HG02884 (cell line): ENCODE measurements at regions not wholly inside any gene's neighbourhood (a gene's known extent, or its start where the extent isn't known, plus 50 kb on each side); places are given as distances from the start of the nearest gene placed in this dataset.

Experiments
- ATAC-seq: cut with Tn5 transposase; IDR thresholded peaks from one replicate; pipeline ENCODE4 v1.9.1; 2021; ENCODE audit warnings: mild to moderate bottlenecking, moderate library complexity; ENCODE audit not compliant: unreplicated experiment

DNA sequence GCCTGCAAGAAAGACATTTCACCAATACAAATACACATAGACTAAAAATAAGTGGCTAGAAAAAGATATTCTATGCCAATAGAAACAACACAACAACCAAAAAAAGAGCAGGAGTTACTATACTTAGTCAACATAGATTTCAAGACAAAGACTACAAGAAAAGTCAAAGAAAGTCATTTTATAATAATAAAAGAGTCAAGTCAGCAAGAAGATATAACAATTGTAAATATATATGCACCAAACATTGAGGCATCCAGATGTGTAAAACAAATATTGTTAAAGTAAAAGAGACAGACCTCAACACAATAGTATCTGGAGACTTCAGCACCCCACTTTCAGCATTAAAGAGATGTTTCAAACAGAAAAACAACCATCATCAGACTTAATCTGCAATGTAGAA, 104.6 kb downstream of the AMY1C start:
- ATAC-seq = no peak

DNA sequence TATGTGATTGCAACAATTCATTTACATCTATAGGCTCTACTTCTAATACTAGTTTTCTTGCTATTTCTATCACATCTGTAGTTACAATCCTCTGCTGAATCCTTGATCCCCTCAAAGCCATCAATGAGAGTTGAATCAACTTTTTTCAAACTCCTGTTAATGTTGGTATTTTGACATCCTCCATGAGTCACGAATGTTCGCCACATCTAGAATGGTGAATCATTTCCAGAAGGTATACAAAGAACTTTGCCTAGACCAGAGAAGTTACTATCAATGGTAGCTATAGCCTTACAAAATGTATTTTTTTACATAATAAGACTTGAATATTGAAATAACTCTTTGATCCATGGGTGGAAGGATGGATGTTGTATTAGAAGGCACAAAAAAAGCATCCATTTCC, 110.0 kb downstream of the AMY1C start:
- no peak for ATAC-seq

DNA sequence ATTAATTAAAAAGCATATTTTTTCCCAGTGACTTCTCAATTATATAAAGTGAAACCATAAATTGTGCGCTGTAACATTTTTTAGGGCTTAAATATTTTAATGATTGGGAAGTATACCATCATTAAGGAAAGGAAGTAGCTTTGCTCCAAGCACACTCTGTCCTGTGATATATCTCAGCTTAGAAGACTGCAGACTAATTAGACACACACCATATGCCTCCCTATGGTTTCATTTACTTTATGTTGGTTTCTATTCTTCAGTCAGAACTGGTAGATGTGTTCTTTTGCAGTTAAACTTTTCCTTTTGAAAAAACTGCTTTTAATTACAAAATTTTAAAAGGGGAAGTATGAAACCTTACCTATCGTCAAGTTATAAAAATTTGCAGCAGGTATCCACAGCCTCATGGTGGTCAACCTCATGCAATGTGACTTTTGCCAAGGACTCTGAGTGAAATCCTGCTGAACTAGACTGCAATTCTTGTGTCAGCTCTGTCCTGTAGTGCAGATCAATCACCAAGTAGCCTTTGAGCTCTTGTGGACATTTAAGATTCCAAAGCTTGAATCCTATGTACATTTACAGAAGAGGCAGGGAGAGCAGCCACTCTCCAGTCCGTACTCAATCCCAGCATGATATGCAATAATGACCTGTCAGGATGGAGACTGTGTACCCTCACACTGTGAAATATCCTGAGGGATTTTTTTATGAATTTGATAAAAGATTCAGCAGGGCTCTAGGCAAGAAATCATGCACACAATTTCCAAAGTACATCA, 149.1 kb downstream of the AMY1C start:
- no peak for ATAC-seq

DNA sequence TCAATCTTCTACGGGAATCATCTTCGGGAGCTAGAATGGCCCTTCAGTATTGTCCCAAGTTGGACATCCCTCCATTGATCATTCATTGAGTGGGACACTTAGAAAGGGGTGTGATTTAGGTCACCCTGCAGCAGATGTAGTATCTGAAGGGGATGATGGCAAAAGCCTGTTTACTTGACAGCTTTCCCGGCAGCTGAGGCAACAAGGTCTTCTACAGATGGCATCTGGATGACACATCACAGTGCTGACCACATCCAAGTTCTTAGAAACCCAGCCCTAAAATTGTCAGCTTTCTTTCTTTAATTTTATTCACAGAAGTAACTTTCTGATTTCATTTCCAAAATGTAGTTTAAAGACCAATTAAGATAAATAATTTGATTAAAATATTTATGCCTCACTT, 150.3 kb downstream of the AMY1C start:
- ATAC-seq = no peak

DNA sequence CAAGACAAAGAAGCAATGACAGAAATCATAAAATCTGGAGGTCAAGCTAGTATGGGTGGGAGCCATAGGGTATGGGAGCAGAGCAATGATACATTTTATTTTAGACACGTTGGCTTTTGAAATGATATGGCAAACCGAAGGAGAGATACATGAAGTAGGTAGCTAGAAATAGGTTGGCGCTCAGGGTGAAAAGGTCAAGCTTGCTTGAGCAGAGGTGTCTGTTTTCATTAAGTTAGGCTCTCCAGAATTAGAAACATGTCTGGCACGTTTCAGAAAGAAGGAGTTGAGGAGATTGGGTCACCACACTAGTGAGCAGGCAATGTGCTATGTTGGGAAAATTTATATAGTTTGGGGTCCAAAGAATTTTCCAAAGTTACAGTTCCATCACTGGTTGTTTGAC, 151.4 kb downstream of the AMY1C start:
- no peak for ATAC-seq

DNA sequence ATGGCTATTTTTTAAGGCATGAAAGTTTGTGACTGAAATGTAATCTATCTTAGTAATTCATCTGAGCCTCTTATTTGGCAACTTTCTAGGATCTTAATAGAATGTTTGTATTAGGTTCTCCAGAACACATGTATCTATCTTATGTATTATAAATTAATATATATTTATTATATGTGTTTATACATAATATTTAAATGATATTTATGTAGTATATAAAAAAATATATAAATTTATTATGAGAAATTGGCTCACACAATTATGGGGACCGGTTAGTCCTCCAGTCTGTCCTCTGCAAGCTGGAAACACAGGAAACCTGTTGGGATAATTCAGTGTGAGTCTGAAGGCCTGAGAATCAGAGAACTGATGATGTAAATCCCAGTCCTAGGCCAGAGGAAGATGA, 155.7 kb downstream of the AMY1C start:
- no peak for ATAC-seq

DNA sequence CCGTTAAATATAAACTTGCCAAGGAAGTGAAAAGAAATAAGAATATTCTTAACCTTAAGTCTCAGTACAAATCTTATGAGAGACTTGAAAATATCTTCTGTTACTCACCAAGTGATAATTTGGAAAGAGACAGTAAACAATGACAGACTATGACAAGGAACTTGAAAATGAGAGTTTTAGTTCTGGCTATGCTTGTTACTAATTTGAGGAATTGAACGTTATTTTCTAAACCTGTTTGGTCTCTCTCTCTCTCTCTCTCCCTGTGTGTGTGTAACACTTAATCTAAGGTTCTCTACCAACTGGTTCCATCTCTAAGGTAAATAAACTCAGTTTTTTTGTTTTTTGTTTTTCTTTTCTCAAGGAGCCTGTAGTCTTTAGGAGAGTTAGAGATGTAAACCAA, 161.8 kb downstream of the AMY1C start:
- ATAC-seq = peak; percentile 45

DNA sequence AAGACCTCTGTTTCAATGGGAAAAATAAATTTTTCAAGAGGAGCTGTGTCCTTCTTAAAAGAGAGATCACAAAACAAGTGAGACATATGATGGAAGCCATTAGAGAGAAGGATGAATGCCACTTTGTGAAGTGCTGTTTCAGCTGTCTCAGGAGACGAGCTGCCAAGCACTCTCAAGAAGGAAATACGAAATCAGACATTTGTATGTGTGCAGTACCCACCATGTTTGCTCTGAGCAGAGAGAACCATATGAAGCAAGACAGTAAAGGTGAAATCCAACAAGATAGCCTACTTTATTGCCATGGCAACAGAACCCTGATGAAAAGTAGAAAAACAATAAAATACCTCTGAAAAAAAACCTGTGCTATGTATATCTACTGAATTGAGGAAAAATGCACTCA, 168.1 kb downstream of the AMY1C start:
- ATAC-seq = no peak

DNA sequence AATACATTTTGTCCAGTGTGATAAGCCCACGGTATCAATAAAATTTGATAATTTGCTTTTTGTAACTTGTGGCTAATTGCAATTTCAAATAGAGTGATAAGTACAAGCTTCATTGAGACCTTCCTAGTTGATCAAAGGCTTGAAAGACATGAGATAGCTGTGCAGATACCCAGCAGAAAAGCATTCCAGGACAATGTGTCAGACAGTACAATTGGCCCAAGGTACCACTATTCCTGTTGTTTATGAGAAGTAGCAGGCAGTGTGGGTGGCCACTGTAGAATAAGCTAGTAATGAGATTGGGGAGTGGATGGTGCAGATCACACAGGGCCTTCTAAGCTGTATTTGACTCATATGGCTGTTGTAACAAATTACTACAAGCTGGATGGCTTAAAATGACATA, 182.2 kb downstream of the AMY1C start:
- no peak for ATAC-seq

DNA sequence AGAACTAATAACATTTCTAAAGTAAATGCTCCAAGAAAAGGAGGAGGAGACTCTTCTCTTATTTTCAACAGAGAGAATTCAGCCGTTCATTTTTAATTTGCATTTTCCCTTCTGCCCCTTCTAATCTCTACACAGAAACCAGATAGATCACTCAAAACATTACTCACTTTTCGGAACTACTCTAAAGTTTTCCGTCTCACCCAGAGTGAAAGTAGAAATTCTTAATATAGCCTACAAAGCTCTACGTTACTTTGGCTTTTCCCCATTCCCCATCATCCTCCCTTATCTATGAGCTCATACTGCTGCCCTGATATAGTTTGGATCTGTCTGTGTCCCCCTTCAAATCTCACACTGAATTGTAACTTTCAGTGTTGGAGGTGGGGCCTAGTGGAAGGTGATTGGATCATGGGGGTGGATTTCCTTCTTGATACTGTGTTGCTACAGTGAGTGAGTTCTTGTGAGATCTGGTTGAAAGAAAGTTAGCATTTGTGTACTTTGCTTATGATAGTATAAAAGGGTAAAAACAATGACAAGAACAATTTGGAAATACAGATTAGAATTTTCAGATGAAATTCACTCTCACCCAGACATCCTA, 188.2 kb downstream of the AMY1C start:
- ATAC-seq = peak; percentile 93

DNA sequence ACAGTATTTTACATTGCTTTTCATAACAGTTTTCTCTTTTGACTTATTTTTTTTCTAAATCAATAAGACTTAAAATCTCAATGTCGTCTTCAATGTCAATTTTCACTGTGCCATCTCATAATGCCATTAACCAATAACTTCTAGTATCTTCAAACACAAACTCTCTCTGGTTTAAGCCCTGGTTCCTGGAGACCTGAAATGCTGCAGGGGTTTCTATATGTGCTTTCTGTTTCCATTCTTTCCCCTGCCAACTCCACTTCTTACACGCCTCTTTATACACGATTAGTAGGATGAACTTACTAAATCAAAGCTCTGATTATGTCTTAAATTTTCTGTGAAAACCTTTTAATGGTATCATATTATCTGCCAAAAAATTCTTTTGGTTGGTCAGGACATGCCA, 191.4 kb downstream of the AMY1C start:
- ATAC-seq = no peak

DNA sequence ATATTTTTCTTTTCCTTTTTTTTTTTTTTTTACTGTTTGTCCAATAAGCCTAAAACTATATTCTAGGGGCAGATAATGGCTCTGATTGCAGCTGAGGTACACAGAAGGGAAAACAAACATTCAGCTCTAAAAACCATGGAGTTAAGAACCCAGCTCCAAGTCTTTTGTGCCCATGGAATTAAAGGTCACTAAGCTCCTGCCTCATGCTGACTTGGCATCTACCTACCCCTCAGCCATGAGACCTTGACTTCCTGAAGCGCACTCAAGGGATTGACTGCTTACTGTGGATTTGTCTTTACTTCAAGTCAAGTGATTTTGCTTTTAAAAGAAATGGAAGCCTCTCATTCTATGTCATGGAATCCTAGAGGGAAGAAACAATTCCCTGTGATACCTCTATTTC, 192.3 kb downstream of the AMY1C start:
- no peak for ATAC-seq

DNA sequence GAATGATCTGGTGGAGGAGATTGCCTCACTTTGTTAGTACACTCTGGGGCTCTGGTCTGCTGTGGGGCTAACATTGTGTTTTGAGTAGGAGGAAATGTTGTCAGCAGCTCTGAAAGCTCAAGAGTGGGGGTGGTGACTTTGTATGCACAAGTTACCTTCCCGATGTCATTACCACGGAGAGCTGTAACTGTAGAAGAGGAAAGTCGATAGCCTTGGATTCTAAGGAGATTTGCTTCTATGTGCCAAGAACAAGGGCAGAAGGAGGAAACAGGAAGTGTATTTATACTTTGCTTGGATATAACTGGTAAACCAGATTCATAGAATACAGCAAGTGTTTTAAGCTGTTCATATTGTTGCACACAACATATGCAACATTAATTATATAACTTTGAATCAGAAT, 196.1 kb downstream of the AMY1C start:
- no peak for ATAC-seq

DNA sequence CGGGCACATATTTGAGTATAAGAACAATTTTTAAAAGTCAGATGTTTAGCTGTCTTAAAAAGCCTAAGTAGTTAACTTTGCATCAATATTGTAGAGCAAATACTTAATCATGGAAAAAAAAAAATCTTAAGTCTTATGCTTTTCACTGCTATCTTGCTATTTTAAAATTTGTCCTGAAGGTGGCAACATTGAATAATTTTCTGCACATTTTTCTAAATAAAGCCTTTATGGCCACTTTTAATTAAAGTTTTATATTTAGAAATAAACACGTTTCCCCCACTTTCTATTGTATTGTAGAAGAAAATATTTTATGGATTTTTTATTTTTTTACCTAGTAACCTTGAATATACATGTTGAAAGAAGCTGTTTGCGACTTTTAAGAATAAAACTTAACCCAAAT, 198.8 kb downstream of the AMY1C start:
- ATAC-seq = no peak

DNA sequence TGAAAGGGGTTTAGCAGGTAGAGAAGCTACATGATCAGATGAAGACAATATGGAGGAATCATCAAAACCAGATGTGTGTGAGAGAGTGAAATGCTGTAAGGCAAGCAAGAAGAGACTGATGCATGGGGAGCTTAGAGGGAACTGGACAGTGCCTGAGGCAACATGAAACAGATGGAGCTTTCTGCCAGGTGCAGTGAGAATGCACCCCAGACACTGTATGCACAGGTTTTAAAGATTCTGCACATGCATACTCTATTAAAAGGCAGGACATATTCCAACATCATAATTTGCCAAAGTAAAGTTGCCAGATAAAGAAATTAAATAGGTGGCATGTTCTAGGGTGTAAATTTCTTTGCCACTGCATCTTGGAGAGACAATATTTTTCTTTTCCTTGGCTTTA, 200.1 kb downstream of the AMY1C start:
- ATAC-seq = no peak

DNA sequence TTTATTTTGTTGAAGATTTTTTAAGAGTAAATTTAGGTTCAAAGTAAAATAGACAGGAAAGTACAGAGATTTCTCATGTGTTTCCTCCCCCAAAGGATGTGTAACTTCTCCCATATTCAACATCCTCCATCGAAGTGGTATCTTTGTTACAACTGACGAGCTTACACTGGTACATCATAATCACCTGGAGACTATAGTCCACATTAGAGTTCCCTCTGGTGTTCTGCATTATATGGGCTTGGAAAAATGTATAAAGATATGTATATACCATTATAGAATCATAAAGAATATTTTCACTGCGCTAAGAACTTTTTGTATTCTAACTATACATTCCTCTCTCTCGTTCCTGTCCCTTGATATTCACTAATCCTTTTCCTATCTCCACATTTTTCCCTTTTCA, 203.7 kb downstream of the AMY1C start:
- no peak for ATAC-seq

DNA sequence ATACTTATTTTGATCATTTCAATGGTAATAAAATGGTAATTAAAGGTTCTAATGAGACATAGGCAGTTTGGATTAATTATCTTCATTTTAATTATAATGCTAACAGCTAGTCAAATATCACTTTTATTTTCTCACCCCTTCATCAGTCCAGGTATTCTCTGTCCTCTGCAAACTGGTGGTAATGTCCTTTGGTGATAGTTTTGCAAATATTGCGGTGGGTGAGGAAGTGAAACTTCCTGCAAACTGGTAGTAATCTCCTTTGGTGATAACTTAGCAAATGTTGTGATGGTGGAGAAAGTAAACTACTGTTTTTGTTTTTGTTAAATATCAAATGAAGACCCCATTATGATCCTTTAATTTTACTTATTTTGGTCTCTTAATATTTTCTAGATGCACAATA, 209.0 kb downstream of the AMY1C start:
- ATAC-seq = no peak

DNA sequence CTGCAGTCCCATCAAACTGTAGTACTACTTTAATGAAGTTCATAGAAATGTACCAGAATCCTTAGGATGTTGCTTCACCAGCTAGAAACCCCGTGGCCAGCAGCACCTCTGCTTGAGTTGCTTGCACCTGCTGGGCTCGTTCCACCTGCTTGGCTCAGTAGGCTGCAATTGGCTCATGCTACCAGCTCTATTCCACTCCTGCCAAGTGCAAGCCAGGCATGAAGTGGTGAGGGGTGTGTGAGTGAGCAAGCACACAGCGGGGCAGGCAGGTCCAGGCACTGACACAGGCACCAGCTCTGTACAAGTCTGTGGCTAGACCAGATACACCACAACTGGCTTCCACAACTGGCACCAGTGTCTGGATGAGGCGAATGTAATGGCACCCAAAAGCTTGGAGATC, 209.9 kb downstream of the AMY1C start:
- no peak for ATAC-seq

DNA sequence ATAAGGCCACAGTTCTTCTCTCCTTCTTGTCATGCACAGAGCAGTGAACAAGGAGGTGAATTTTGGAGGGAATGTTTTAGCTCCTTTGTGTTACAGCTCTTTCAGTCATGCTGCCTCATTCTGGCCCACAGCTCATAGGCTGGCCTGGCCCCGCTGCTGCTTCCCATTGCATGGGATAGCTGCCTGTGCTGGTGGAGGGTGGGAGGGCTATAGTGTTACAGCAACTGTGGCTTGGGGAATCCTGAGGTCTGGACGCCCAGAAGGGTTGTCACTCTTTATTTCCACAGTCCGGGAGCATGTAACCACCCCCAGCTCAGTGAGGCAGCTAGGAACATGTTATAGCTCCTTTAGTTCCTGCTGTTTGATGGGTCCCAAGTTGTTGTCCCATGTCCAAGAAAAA, 210.3 kb downstream of the AMY1C start:
- ATAC-seq = no peak

DNA sequence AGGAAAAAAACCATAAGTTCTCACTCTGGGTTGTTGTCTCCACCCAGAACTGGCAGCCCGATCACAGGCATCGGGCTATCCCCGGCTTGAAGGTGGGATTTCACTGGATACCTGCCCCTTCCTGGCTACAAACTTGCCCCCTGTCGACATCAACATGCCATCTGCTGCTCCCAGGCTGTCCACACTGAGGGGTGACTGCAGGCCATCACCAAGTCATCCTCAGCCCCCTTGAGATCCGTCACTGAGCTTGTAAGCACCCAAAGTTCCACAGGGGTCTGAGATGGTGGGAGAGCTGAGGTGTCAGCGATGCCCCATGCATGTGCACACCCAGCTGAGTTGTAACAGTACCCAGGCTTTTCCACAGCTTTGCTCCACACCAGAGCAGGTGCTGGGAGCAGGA, 211.0 kb downstream of the AMY1C start:
- no peak for ATAC-seq

DNA sequence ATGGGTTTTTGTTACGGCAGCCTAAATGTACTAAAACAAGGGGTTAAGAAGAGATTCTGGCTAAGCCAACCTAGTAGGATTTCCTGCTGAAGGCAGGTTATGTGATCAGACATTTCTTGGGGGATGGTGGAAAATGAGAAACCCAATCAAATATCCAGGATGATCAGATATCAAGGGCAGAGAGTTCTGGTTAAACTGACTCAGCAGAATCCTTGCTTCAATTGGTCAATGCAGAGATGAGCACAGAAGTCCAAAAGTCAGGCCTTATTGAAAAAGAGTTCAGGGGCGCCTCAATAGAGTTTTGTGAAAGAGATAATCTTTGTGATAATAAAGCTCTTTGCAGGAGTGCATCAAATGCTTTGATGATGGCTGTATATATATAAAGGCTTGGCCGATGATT, 237.1 kb downstream of the AMY1C start:
- ATAC-seq = no peak

DNA sequence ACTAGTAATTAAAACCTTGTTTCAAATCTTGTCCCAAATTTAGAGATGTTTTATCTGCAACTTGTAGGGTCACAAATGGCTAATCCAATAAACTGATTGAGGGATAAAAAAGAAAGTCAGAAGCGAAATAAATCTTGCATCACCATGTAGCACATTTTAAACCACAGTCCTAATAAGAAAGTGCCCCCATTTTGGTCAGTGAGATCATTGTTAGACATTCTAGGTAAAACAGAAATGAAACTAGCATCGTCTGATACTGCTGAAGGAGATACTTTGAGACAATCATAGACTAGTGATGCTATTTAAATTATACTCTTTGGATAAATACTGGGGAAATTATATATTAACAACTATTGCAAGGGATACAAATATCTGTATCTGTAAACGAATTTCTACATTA, 247.9 kb downstream of the AMY1C start:
- ATAC-seq = no peak
